GM12872 (cell line): ENCODE measurements at regions not wholly inside any gene's neighbourhood (a gene's known extent, or its start where the extent isn't known, plus 50 kb on each side); places are given as distances from the start of the nearest gene placed in this dataset.

ENCODE experiments used
- CTCF ChIP-seq: IDR thresholded peaks from 3 replicates; pipeline ENCODE4 v1.5.1; 2011; ENCODE audit warnings: low read depth, mild to moderate bottlenecking, low read length, moderate library complexity; ENCODE audit not compliant: insufficient read depth

- no peak for TF ChIP-seq CTCF
Measured at GRCh38 chr16:87244636-87245197, 72.5 kb downstream of the C16orf95 start.

- TF ChIP-seq CTCF: no peak
Measured at GRCh38 chr16:87245511-87245910, 71.7 kb downstream of the C16orf95 start.

- TF ChIP-seq CTCF: no peak
Measured at GRCh38 chr16:87246269-87247065, 70.7 kb downstream of the C16orf95 start.

- TF ChIP-seq CTCF: no peak
Measured at GRCh38 chr16:87248714-87249113, 68.5 kb downstream of the C16orf95 start.

GRCh38 chr16:87249425-87249824 lies 67.8 kb downstream of the C16orf95 start:
- TF ChIP-seq CTCF: no peak

GRCh38 chr16:87250431-87250960 lies 66.7 kb downstream of the C16orf95 start:
- no peak for TF ChIP-seq CTCF

- TF ChIP-seq CTCF: no peak
Measured at GRCh38 chr16:87252269-87252970, 64.8 kb downstream of the C16orf95 start.
